Fibroblast of lung (primary cell): ENCODE measurements at regions not wholly inside any gene's neighbourhood (a gene's known extent, or its start where the extent isn't known, plus 50 kb on each side); places are given as distances from the start of the nearest gene placed in this dataset.

Experiments
- DNase-seq, 2 donors: peaks; one replicate each; pipeline versions ENCODE4 v3.0.0 to v3.0.0-alpha.2; 2010; ENCODE audit warnings: low read depth in 2 of 2
- H2AFZ ChIP-seq: 2 replicates; pipeline ENCODE4 v1.5.1; 2012; ENCODE audit warnings: low read length, control low read depth, inconsistent platforms
- H3K27ac ChIP-seq: 2 replicates; pipeline ENCODE4 v1.5.1; 2011; ENCODE audit warnings: low read length, control low read depth; ENCODE audit not compliant: insufficient read depth
- H3K27me3 ChIP-seq: 2 replicates; pipeline ENCODE4 v1.5.1; 2011; ENCODE audit warnings: mild to moderate bottlenecking, low read length; ENCODE audit not compliant: control insufficient read depth, insufficient read depth
- H3K36me3 ChIP-seq: 2 replicates; pipeline ENCODE4 v1.5.1; 2011; ENCODE audit warnings: low read length; ENCODE audit not compliant: control insufficient read depth, insufficient read depth
- H3K4me1 ChIP-seq: 2 replicates; pipeline ENCODE4 v1.5.1; 2011; ENCODE audit warnings: low read length; ENCODE audit not compliant: control insufficient read depth, insufficient read depth; ENCODE audit errors: extremely low read depth
- H3K4me2 ChIP-seq: 2 replicates; pipeline ENCODE4 v1.5.1; 2011; ENCODE audit warnings: low read length, control low read depth; ENCODE audit not compliant: insufficient read depth; ENCODE audit errors: extremely low read depth
- H3K4me3 ChIP-seq, 4 experiments: fragments of 200-600 bp in 1 of 4; sonication (generic) in 1 of 4; replicated peaks in 1 of 4; 2 replicates each; pipeline ENCODE4 v1.5.1; 2011 to 2016; ENCODE audit warnings: low read length in 4 of 4, low read depth in 3 of 4, mild to moderate bottlenecking in 3 of 4, control low read depth in 2 of 4, inconsistent platforms in 1 of 4, mixed read lengths in 1 of 4; ENCODE audit not compliant: insufficient read depth in 1 of 4; ENCODE audit errors: control extremely low read depth in 1 of 4
- H3K79me2 ChIP-seq: 2 replicates; pipeline ENCODE4 v1.5.1; 2012; ENCODE audit warnings: mild to moderate bottlenecking, low read length, inconsistent platforms; ENCODE audit not compliant: control insufficient read depth, insufficient read depth
- H3K9ac ChIP-seq: 2 replicates; pipeline ENCODE4 v1.5.1; 2011; ENCODE audit warnings: mild to moderate bottlenecking, low read length, control low read depth; ENCODE audit not compliant: insufficient read depth
- H3K9me3 ChIP-seq: 2 replicates; pipeline ENCODE4 v1.5.1; 2012; ENCODE audit warnings: low read depth, low read length; ENCODE audit not compliant: control insufficient read depth, insufficient read depth
- H4K20me1 ChIP-seq: 2 replicates; pipeline ENCODE4 v1.5.1; 2011; ENCODE audit warnings: low read length; ENCODE audit not compliant: control insufficient read depth, insufficient read depth; ENCODE audit errors: extremely low read depth
- CTCF ChIP-seq, 2 donors: IDR thresholded peaks in 1 of 2; conservative IDR thresholded peaks in 1 of 2; 1 replicate in 1 of 2; 2 replicates in 1 of 2; pipeline ENCODE4 v1.5.1; 2011 to 2012; ENCODE audit warnings: low read length in 2 of 2, control low read depth in 1 of 2, inconsistent platforms in 1 of 2, low read depth in 1 of 2, mild to moderate bottlenecking in 1 of 2
- EZH2 ChIP-seq: IDR thresholded peaks from 2 replicates; pipeline ENCODE4 v1.5.1; 2012; ENCODE audit warnings: low read length, control low read depth, mild to moderate bottlenecking; ENCODE audit errors: missing control alignments

GRCh38 chr7:118580743-118581382, 356.4 kb downstream of the ANKRD7 start:
- Histone ChIP-seq H3K27ac (no peak overlapping the region), H3K27me3 (no peaks in the 10 kb centered on the region), H3K79me2 (no peaks in the 10 kb centered on the region), H3K4me2 (no peak overlapping the region), H4K20me1 (no peaks in the 10 kb centered on the region), H3K9me3 (no peaks in the 10 kb centered on the region), H3K36me3 (no peaks in the 10 kb centered on the region), H3K9ac (no peak overlapping the region), H3K4me3 (no peak overlapping the region), H3K4me1 (no peaks in the 10 kb centered on the region), H2AFZ (no peak overlapping the region)
- DNase-seq, result no peak
- TF ChIP-seq CTCF (conservative IDR thresholded peaks at IDR 0.05 in 1 of 2, IDR thresholded peaks at IDR 0.05 in 1 of 2; ENCODE audit: low read depth in 1 of 2, low read length in 2 of 2), result no peak
- TF ChIP-seq EZH2, result no peak

- no peak for TF ChIP-seq CTCF (conservative IDR thresholded peaks at IDR 0.05 in 1 of 2, IDR thresholded peaks at IDR 0.05 in 1 of 2; ENCODE audit: low read depth in 1 of 2, low read length in 2 of 2)
- no peak for TF ChIP-seq EZH2
- Histone ChIP-seq H3K27me3 (no peaks in the 10 kb centered on the region), H4K20me1 (no peaks in the 10 kb centered on the region), H3K4me3 (no peak overlapping the region), H3K27ac (no peak overlapping the region), H3K9me3 (no peaks in the 10 kb centered on the region), H3K79me2 (no peaks in the 10 kb centered on the region), H2AFZ (no peak overlapping the region), H3K4me1 (no peaks in the 10 kb centered on the region), H3K4me2 (no peak overlapping the region), H3K36me3 (no peaks in the 10 kb centered on the region), H3K9ac (no peak overlapping the region)
- DNase-seq, result no peak
These were observed 359.1 kb downstream of the ANKRD7 start for GRCh38 chr7:118583641-118584040.

GRCh38 chr7:118586248-118586647, 361.7 kb downstream of the ANKRD7 start:
- Histone ChIP-seq H2AFZ (no peak overlapping the region), H3K4me1 (no peaks in the 10 kb centered on the region), H3K36me3 (no peaks in the 10 kb centered on the region), H3K4me2 (no peak overlapping the region), H4K20me1 (no peaks in the 10 kb centered on the region), H3K9me3 (no peaks in the 10 kb centered on the region), H3K4me3 (no peak overlapping the region), H3K27me3 (no peaks in the 10 kb centered on the region), H3K27ac (no peak overlapping the region), H3K9ac (no peak overlapping the region), H3K79me2 (no peaks in the 10 kb centered on the region)
- TF ChIP-seq CTCF (conservative IDR thresholded peaks at IDR 0.05 in 1 of 2, IDR thresholded peaks at IDR 0.05 in 1 of 2; ENCODE audit: low read depth in 1 of 2, low read length in 2 of 2) (no peak), EZH2 (no peak)
- DNase-seq, result no peak
